ENCODE measurements at regions not wholly inside any gene's neighbourhood (a gene's known extent, or its start where the extent isn't known, plus 50 kb on each side); places are given as distances from the start of the nearest gene placed in this dataset.

- no peak for DNase-seq
Observed at GRCh38 chr13:26456650-26457049, 100.8 kb upstream of the WASF3 start.

GRCh38 chr13:26457212-26457611 is 100.3 kb upstream of the WASF3 start:
- DNase-seq, result no peak

GRCh38 chr13:26458196-26458749 is 99.2 kb upstream of the WASF3 start:
- no peak for DNase-seq

GRCh38 chr13:26459276-26460131 is 98.0 kb upstream of the WASF3 start:
- DNase-seq, result no peak

- DNase-seq, result no peak
Observed at GRCh38 chr13:26460648-26461047, 96.8 kb upstream of the WASF3 start.

GRCh38 chr13:26463296-26463695 is 94.2 kb upstream of the WASF3 start:
- no peak for DNase-seq

GRCh38 chr13:26463848-26464247 is 93.6 kb upstream of the WASF3 start:
- DNase-seq, result no peak

- DNase-seq, result no peak
Observed at GRCh38 chr13:26465514-26465913, 92.0 kb upstream of the WASF3 start.

- no peak for DNase-seq
Observed at GRCh38 chr13:26465954-26466353, 91.5 kb upstream of the WASF3 start.

- no peak for DNase-seq
Observed at GRCh38 chr13:26468265-26468801, 89.2 kb upstream of the WASF3 start.

- no peak for DNase-seq
Observed at GRCh38 chr13:26469602-26470001, 87.9 kb upstream of the WASF3 start.

- no peak for DNase-seq
Observed at GRCh38 chr13:26471807-26472206, 85.7 kb upstream of the WASF3 start.

- DNase-seq, result no peak
Observed at GRCh38 chr13:26473571-26474230, 83.8 kb upstream of the WASF3 start.

GRCh38 chr13:26474286-26474685 is 83.2 kb upstream of the WASF3 start:
- no peak for DNase-seq

- no peak for DNase-seq
Observed at GRCh38 chr13:26475176-26476110, 82.0 kb upstream of the WASF3 start.

GRCh38 chr13:26476111-26476781 is 81.2 kb upstream of the WASF3 start:
- no peak for DNase-seq

GRCh38 chr13:26476782-26477142 is 80.7 kb upstream of the WASF3 start:
- no peak for DNase-seq

GRCh38 chr13:26477681-26478080 is 79.8 kb upstream of the WASF3 start:
- no peak for DNase-seq

GRCh38 chr13:26480246-26480855 is 77.1 kb upstream of the WASF3 start:
- no peak for DNase-seq

GRCh38 chr13:26482451-26483197 is 74.9 kb upstream of the WASF3 start:
- DNase-seq, result peak; percentile 5

GRCh38 chr13:26483546-26483945 is 73.9 kb upstream of the WASF3 start:
- no peak for DNase-seq
